ENCODE measurements at regions not wholly inside any gene's neighbourhood (a gene's known extent, or its start where the extent isn't known, plus 50 kb on each side); places are given as distances from the start of the nearest gene placed in this dataset.
"Not testable (repeated sequence)": the region's sequence is repeated elsewhere in the genome, so short reads cannot be mapped to it uniquely, and the experiment has no call there.

- Histone ChIP-seq H3K4me3 (ENCODE audit: low read depth, low read length) (no peak overlapping the region), H3K9me3 (ENCODE audit: control insufficient read depth, insufficient read depth, low read length) (no peaks in the 10 kb centered on the region), H3K27me3 (ENCODE audit: control insufficient read depth, insufficient read depth, low read length) (no peaks in the 10 kb centered on the region), H3K36me3 (ENCODE audit: control insufficient read depth, insufficient read depth, low read length) (no peaks in the 10 kb centered on the region), H3K4me1 (ENCODE audit: control insufficient read depth, insufficient read depth, low read length) (no peaks in the 10 kb centered on the region), H3K9ac (ENCODE audit: low read depth, low read length) (no peak overlapping the region)
These were observed 835.1 kb downstream of the RNF144A start for GRCh38 chr2:7752291-7752690.

- H3K9me3 ChIP-seq (ENCODE audit: control insufficient read depth, insufficient read depth, low read length): no peaks in the 10 kb centered on the region
- H3K27me3 ChIP-seq (ENCODE audit: control insufficient read depth, insufficient read depth, low read length): no peaks in the 10 kb centered on the region
- H3K4me1 ChIP-seq (ENCODE audit: control insufficient read depth, insufficient read depth, low read length): no peaks in the 10 kb centered on the region
- no peak overlapping the region for H3K4me3 ChIP-seq (ENCODE audit: low read depth, low read length)
- no peak overlapping the region for H3K9ac ChIP-seq (ENCODE audit: low read depth, low read length)
- no peaks in the 10 kb centered on the region for H3K36me3 ChIP-seq (ENCODE audit: control insufficient read depth, insufficient read depth, low read length)
These were observed 836.6 kb downstream of the RNF144A start for GRCh38 chr2:7753777-7754176.

GRCh38 chr2:7755879-7756278, 838.7 kb downstream of the RNF144A start:
- Histone ChIP-seq H3K36me3 (ENCODE audit: control insufficient read depth, insufficient read depth, low read length) (no peaks in the 10 kb centered on the region), H3K9ac (ENCODE audit: low read depth, low read length) (no peak overlapping the region), H3K4me3 (ENCODE audit: low read depth, low read length) (no peak overlapping the region), H3K4me1 (ENCODE audit: control insufficient read depth, insufficient read depth, low read length) (no peaks in the 10 kb centered on the region), H3K9me3 (ENCODE audit: control insufficient read depth, insufficient read depth, low read length) (no peaks in the 10 kb centered on the region), H3K27me3 (ENCODE audit: control insufficient read depth, insufficient read depth, low read length) (no peaks in the 10 kb centered on the region)

- peaks cover 6% of the 10 kb centered on the region for H3K9me3 ChIP-seq (ENCODE audit: control insufficient read depth, insufficient read depth, low read length)
- no peak overlapping the region for H3K9ac ChIP-seq (ENCODE audit: low read depth, low read length)
- H3K4me1 ChIP-seq (ENCODE audit: control insufficient read depth, insufficient read depth, low read length): no peaks in the 10 kb centered on the region
- H3K27me3 ChIP-seq (ENCODE audit: control insufficient read depth, insufficient read depth, low read length): no peaks in the 10 kb centered on the region
- H3K36me3 ChIP-seq (ENCODE audit: control insufficient read depth, insufficient read depth, low read length): no peaks in the 10 kb centered on the region
- no peak overlapping the region for H3K4me3 ChIP-seq (ENCODE audit: low read depth, low read length)
These were observed 841.0 kb downstream of the RNF144A start for GRCh38 chr2:7758073-7758759.

GRCh38 chr2:7759898-7760297, 842.7 kb downstream of the RNF144A start:
- Histone ChIP-seq H3K9ac (ENCODE audit: low read depth, low read length) (no peak overlapping the region), H3K9me3 (ENCODE audit: control insufficient read depth, insufficient read depth, low read length) (peaks cover 12% of the 10 kb centered on the region), H3K36me3 (ENCODE audit: control insufficient read depth, insufficient read depth, low read length) (no peaks in the 10 kb centered on the region), H3K4me3 (ENCODE audit: low read depth, low read length) (no peak overlapping the region), H3K4me1 (ENCODE audit: control insufficient read depth, insufficient read depth, low read length) (no peaks in the 10 kb centered on the region), H3K27me3 (ENCODE audit: control insufficient read depth, insufficient read depth, low read length) (no peaks in the 10 kb centered on the region)

GRCh38 chr2:7763418-7763817, 846.2 kb downstream of the RNF144A start:
- H3K9ac ChIP-seq (ENCODE audit: low read depth, low read length); H3K4me3 ChIP-seq (ENCODE audit: low read depth, low read length); H3K4me1 ChIP-seq (ENCODE audit: control insufficient read depth, insufficient read depth, low read length); H3K27me3 ChIP-seq (ENCODE audit: control insufficient read depth, insufficient read depth, low read length); H3K36me3 ChIP-seq (ENCODE audit: control insufficient read depth, insufficient read depth, low read length): not testable (repeated sequence)
- peaks cover 12% of the 10 kb centered on the region for H3K9me3 ChIP-seq (ENCODE audit: control insufficient read depth, insufficient read depth, low read length)

GRCh38 chr2:7765236-7765635, 848.0 kb downstream of the RNF144A start:
- peaks cover 12% of the 10 kb centered on the region for H3K9me3 ChIP-seq (ENCODE audit: control insufficient read depth, insufficient read depth, low read length)
- no peaks in the 10 kb centered on the region for H3K36me3 ChIP-seq (ENCODE audit: control insufficient read depth, insufficient read depth, low read length)
- no peak overlapping the region for H3K4me3 ChIP-seq (ENCODE audit: low read depth, low read length)
- no peaks in the 10 kb centered on the region for H3K27me3 ChIP-seq (ENCODE audit: control insufficient read depth, insufficient read depth, low read length)
- H3K4me1 ChIP-seq (ENCODE audit: control insufficient read depth, insufficient read depth, low read length): no peaks in the 10 kb centered on the region
- H3K9ac ChIP-seq (ENCODE audit: low read depth, low read length): no peak overlapping the region

GRCh38 chr2:7766088-7766722, 849.0 kb downstream of the RNF144A start:
- H3K9me3 ChIP-seq (ENCODE audit: control insufficient read depth, insufficient read depth, low read length): peaks cover 12% of the 10 kb centered on the region
- H3K36me3 ChIP-seq (ENCODE audit: control insufficient read depth, insufficient read depth, low read length): no peaks in the 10 kb centered on the region
- no peaks in the 10 kb centered on the region for H3K27me3 ChIP-seq (ENCODE audit: control insufficient read depth, insufficient read depth, low read length)
- H3K9ac ChIP-seq (ENCODE audit: low read depth, low read length): no peak overlapping the region
- H3K4me3 ChIP-seq (ENCODE audit: low read depth, low read length): no peak overlapping the region
- H3K4me1 ChIP-seq (ENCODE audit: control insufficient read depth, insufficient read depth, low read length): no peaks in the 10 kb centered on the region

GRCh38 chr2:7766978-7767565, 849.9 kb downstream of the RNF144A start:
- H3K27me3 ChIP-seq (ENCODE audit: control insufficient read depth, insufficient read depth, low read length): no peaks in the 10 kb centered on the region
- no peaks in the 10 kb centered on the region for H3K4me1 ChIP-seq (ENCODE audit: control insufficient read depth, insufficient read depth, low read length)
- no peak overlapping the region for H3K9ac ChIP-seq (ENCODE audit: low read depth, low read length)
- no peaks in the 10 kb centered on the region for H3K36me3 ChIP-seq (ENCODE audit: control insufficient read depth, insufficient read depth, low read length)
- H3K4me3 ChIP-seq (ENCODE audit: low read depth, low read length): no peak overlapping the region
- peaks cover 12% of the 10 kb centered on the region for H3K9me3 ChIP-seq (ENCODE audit: control insufficient read depth, insufficient read depth, low read length)

GRCh38 chr2:7767902-7768301, 850.7 kb downstream of the RNF144A start:
- H3K4me1 ChIP-seq (ENCODE audit: control insufficient read depth, insufficient read depth, low read length): no peaks in the 10 kb centered on the region
- no peak overlapping the region for H3K4me3 ChIP-seq (ENCODE audit: low read depth, low read length)

GRCh38 chr2:7771781-7772180, 854.6 kb downstream of the RNF144A start:
- Histone ChIP-seq H3K9ac (ENCODE audit: low read depth, low read length) (no peak overlapping the region), H3K9me3 (ENCODE audit: control insufficient read depth, insufficient read depth, low read length) (no peaks in the 10 kb centered on the region), H3K27me3 (ENCODE audit: control insufficient read depth, insufficient read depth, low read length) (peaks cover 3% of the 10 kb centered on the region), H3K36me3 (ENCODE audit: control insufficient read depth, insufficient read depth, low read length) (no peaks in the 10 kb centered on the region), H3K4me3 (ENCODE audit: low read depth, low read length) (no peak overlapping the region), H3K4me1 (ENCODE audit: control insufficient read depth, insufficient read depth, low read length) (peaks cover 8% of the 10 kb centered on the region)

More at GRCh38 chr2:7767902-7768301, 850.7 kb downstream of the RNF144A start:
- Histone ChIP-seq H3K9ac (ENCODE audit: low read depth, low read length) (no peak overlapping the region), H3K27me3 (ENCODE audit: control insufficient read depth, insufficient read depth, low read length) (no peaks in the 10 kb centered on the region), H3K9me3 (ENCODE audit: control insufficient read depth, insufficient read depth, low read length) (peaks cover 9% of the 10 kb centered on the region), H3K36me3 (ENCODE audit: control insufficient read depth, insufficient read depth, low read length) (no peaks in the 10 kb centered on the region)
